H9 (cell line): ENCODE measurements at regions not wholly inside any gene's neighbourhood (a gene's known extent, or its start where the extent isn't known, plus 50 kb on each side); places are given as distances from the start of the nearest gene placed in this dataset.

ENCODE experiments used
- DNase-seq: peaks from one replicate; pipeline ENCODE4 v3.0.0-alpha.2; 2017
- H2AFZ ChIP-seq: one replicate; pipeline ENCODE4 v1.6.1; 2013; ENCODE audit warnings: mild to moderate bottlenecking, low read length, control low read depth, moderate library complexity
- H2AK5ac ChIP-seq: 2 replicates; pipeline ENCODE4 v1.6.1; 2013; ENCODE audit warnings: low read length, control low read depth, mixed read lengths; ENCODE audit not compliant: insufficient read length
- H2BK120ac ChIP-seq: one replicate; pipeline ENCODE4 v1.6.1; 2013; ENCODE audit warnings: low read depth, mild to moderate bottlenecking, low read length, control low read depth, inconsistent platforms; ENCODE audit not compliant: poor library complexity, severe bottlenecking
- H2BK12ac ChIP-seq: 2 replicates; pipeline ENCODE4 v1.6.1; 2013; ENCODE audit warnings: low read length, control low read depth, mixed read lengths, low read depth; ENCODE audit not compliant: insufficient read length
- H2BK15ac ChIP-seq: 2 replicates; pipeline ENCODE4 v1.6.1; 2013; ENCODE audit warnings: low read depth, low read length, control low read depth
- H2BK20ac ChIP-seq: one replicate; pipeline ENCODE4 v1.6.1; 2013; ENCODE audit warnings: low read depth, mild to moderate bottlenecking, low read length, control low read depth, inconsistent platforms; ENCODE audit not compliant: poor library complexity, severe bottlenecking
- H2BK5ac ChIP-seq: 2 replicates; pipeline ENCODE4 v1.6.1; 2013; ENCODE audit warnings: low read length, control low read depth, mixed read lengths; ENCODE audit not compliant: insufficient read length
- H3K14ac ChIP-seq: 2 replicates; pipeline ENCODE4 v1.6.1; 2013; ENCODE audit warnings: low read length, control low read depth; ENCODE audit not compliant: insufficient read depth
- H3K18ac ChIP-seq: 2 replicates; pipeline ENCODE4 v1.6.1; 2013; ENCODE audit warnings: low read depth, mild to moderate bottlenecking, mixed read lengths, low read length, control low read depth; ENCODE audit not compliant: insufficient read length
- H3K23ac ChIP-seq: 2 replicates; pipeline ENCODE4 v1.6.1; 2013; ENCODE audit warnings: low read length, control low read depth, mixed read lengths, low read depth; ENCODE audit not compliant: insufficient read length
- H3K23me2 ChIP-seq: 2 replicates; pipeline ENCODE4 v1.6.1; 2013; ENCODE audit warnings: low read depth, mild to moderate bottlenecking, mixed read lengths, low read length, control low read depth; ENCODE audit not compliant: insufficient read length, poor library complexity, severe bottlenecking
- H3K27ac ChIP-seq: 2 replicates; pipeline ENCODE4 v1.5.1; 2013; ENCODE audit warnings: low read length, control low read depth, mixed read lengths, low read depth; ENCODE audit not compliant: insufficient read length
- H3K27me3 ChIP-seq: 2 replicates; pipeline ENCODE4 v1.6.1; 2013; ENCODE audit warnings: low read length, control low read depth, inconsistent platforms; ENCODE audit not compliant: insufficient read depth
- H3K4ac ChIP-seq: 2 replicates; pipeline ENCODE4 v1.6.1; 2013; ENCODE audit warnings: low read depth, mild to moderate bottlenecking, control low read depth, inconsistent platforms, low read length, moderate library complexity
- H3K4me1 ChIP-seq: 2 replicates; pipeline ENCODE4 v1.6.1; 2013; ENCODE audit warnings: low read length, control low read depth, inconsistent platforms; ENCODE audit not compliant: insufficient read depth
- H3K4me2 ChIP-seq: 2 replicates; pipeline ENCODE4 v1.6.1; 2013; ENCODE audit warnings: low read length, control low read depth, mixed read lengths; ENCODE audit not compliant: insufficient read length, insufficient read depth
- H3K56ac ChIP-seq: 2 replicates; pipeline ENCODE4 v1.6.1; 2013; ENCODE audit warnings: low read depth, mild to moderate bottlenecking, mixed read lengths, low read length, control low read depth; ENCODE audit not compliant: insufficient read length
- H3K79me1 ChIP-seq: 2 replicates; pipeline ENCODE4 v1.6.1; 2013; ENCODE audit warnings: low read depth, mild to moderate bottlenecking, moderate library complexity, low read length, control low read depth, inconsistent platforms; ENCODE audit not compliant: insufficient read depth, poor library complexity, severe bottlenecking
- H3K79me2 ChIP-seq: 2 replicates; pipeline ENCODE4 v1.6.1; 2013; ENCODE audit warnings: low read length, control low read depth, inconsistent platforms; ENCODE audit not compliant: insufficient read depth
- H3K9ac ChIP-seq: 2 replicates; pipeline ENCODE4 v1.6.1; 2013; ENCODE audit warnings: low read length, control low read depth, mixed read lengths; ENCODE audit not compliant: insufficient read length; ENCODE audit errors: extremely low read depth
- H3K9me3 ChIP-seq: one replicate; pipeline ENCODE4 v1.6.1; 2013; ENCODE audit warnings: low read depth, low read length, inconsistent platforms; ENCODE audit not compliant: control insufficient read depth
- H3T11ph ChIP-seq: one replicate; pipeline ENCODE4 v1.6.1; 2013; ENCODE audit warnings: mild to moderate bottlenecking, low read length, control low read depth, inconsistent platforms
- H4K20me1 ChIP-seq: one replicate; pipeline ENCODE4 v1.6.1; 2013; ENCODE audit not compliant: control insufficient read depth, insufficient read length, insufficient read depth
- H4K5ac ChIP-seq: 2 replicates; pipeline ENCODE4 v1.6.1; 2013; ENCODE audit warnings: low read depth, mild to moderate bottlenecking, mixed read lengths, low read length, control low read depth; ENCODE audit not compliant: insufficient read length
- H4K8ac ChIP-seq: replicated peaks from 2 replicates; pipeline ENCODE4 v1.6.1; 2013; ENCODE audit warnings: low read length, control low read depth, mixed read lengths, low read depth; ENCODE audit not compliant: insufficient read length
- H4K91ac ChIP-seq: 2 replicates; pipeline ENCODE4 v1.6.1; 2013; ENCODE audit warnings: low read depth, mild to moderate bottlenecking, moderate library complexity, mixed read lengths, low read length, control low read depth; ENCODE audit not compliant: insufficient read length
- H3K27ac Mint-ChIP-seq, 3 experiments: 2 replicates in 2 of 3; 3 replicates in 1 of 3; pipeline ENCODE4 v1.8.0; 2020 to 2021; ENCODE audit warnings: mixed read lengths in 3 of 3, mild to moderate bottlenecking in 1 of 3, moderate library complexity in 1 of 3
- H3K27me3 Mint-ChIP-seq: 2 replicates; pipeline ENCODE4 v1.8.0; 2021; ENCODE audit warnings: low read depth, mild to moderate bottlenecking, moderate library complexity, mixed read lengths
- H3K36me3 Mint-ChIP-seq, 3 experiments: 2 replicates in 2 of 3; 3 replicates in 1 of 3; pipeline ENCODE4 v1.8.0; 2020 to 2021; ENCODE audit warnings: low read depth in 3 of 3, mixed read lengths in 3 of 3; ENCODE audit not compliant: insufficient read depth in 1 of 3
- H3K4me1 Mint-ChIP-seq, 2 experiments: 2 replicates each; pipeline ENCODE4 v1.8.0; 2020; ENCODE audit warnings: mixed read lengths in 2 of 2
- H3K4me3 Mint-ChIP-seq, 2 experiments: 2 replicates in 1 of 2; 3 replicates in 1 of 2; pipeline ENCODE4 v1.8.0; 2020 to 2021; ENCODE audit warnings: mild to moderate bottlenecking in 2 of 2, mixed read lengths in 2 of 2, moderate library complexity in 1 of 2
- H3K9me3 Mint-ChIP-seq, 2 experiments: 2 replicates in 1 of 2; 3 replicates in 1 of 2; pipeline ENCODE4 v1.8.0; 2020; ENCODE audit warnings: mild to moderate bottlenecking in 2 of 2, mixed read lengths in 2 of 2, moderate library complexity in 1 of 2
- WGBS: extraction: QIAGEN DNeasy Blood & Tissue Kit; methylation state at CpG from one replicate; pipeline ENCODE4 v1.1.7; 2013; ENCODE audit warnings: missing lambda C conversion rate, low lambda C conversion rate, mixed read lengths; ENCODE audit not compliant: insufficient read length; ENCODE audit errors: extremely low coverage; 5-methylcytosine and 5-hydroxymethylcytosine counted together
- TF ChIP-seq, protein P1 (sequence below): fragments of 200-600 bp; sonication (generic); conservative IDR thresholded peaks from 3 replicates; pipeline ENCODE4 v1.8.0; 2021; ENCODE audit warnings: antibody characterized with exemption, mild to moderate bottlenecking

DNA sequence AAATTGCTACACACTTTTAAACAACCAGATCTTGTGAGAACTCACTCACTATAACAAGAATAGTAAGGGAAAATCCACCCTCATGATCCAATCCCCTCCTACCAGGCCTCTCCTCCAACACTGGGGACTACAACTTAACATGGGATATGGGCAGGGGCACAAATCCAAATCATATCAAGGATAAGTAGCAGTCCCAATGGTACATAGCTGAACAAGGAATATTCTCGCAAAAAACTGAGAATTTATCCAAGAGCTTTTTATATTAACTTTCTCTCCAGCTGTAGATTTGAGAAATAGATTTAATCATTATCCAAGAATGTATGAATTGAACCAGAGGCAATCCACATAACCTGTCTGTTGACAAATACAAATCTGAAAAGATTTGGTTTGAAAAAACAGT, 185.2 kb downstream of the TMTC3 start:
- Histone ChIP-seq H3K4ac (no peak overlapping the region), H4K8ac (no peak overlapping the region), H3K23me2 (no peaks in the 10 kb centered on the region), H4K20me1 (no peaks in the 10 kb centered on the region), H2BK120ac (no peak overlapping the region), H3K27ac (no peak overlapping the region), H2BK5ac (no peak overlapping the region), H3K23ac (no peak overlapping the region), H2AFZ (no peak overlapping the region), H2BK15ac (no peak overlapping the region), H3K9me3 (no peaks in the 10 kb centered on the region), H3K79me2 (no peaks in the 10 kb centered on the region), H3K79me1 (no peaks in the 10 kb centered on the region), H2AK5ac (no peak overlapping the region), H3K27me3 (no peaks in the 10 kb centered on the region), H3K4me1 (no peaks in the 10 kb centered on the region), H3K56ac (no peak overlapping the region), H4K5ac (no peak overlapping the region), H3T11ph (no peak overlapping the region), H4K91ac (no peak overlapping the region), H3K14ac (no peak overlapping the region), H2BK20ac (no peak overlapping the region), H3K9ac (no peak overlapping the region), H2BK12ac (no peak overlapping the region), H3K18ac (no peak overlapping the region), H3K4me2 (no peak overlapping the region)
- no peak overlapping the region for H3K27ac Mint-ChIP-seq
- H3K9me3 Mint-ChIP-seq, result peaks cover 4% of the 10 kb centered on the region in 2 experiments; a peak in 4 of 5 replicates
- H3K27me3 Mint-ChIP-seq, result no peaks in the 10 kb centered on the region
- no peak for DNase-seq
- WGBS, result no CpG with 5 or more reads among the region's 1 CpG
- no peaks in the 10 kb centered on the region for H3K4me1 Mint-ChIP-seq
- TF ChIP-seq, protein P1, sequence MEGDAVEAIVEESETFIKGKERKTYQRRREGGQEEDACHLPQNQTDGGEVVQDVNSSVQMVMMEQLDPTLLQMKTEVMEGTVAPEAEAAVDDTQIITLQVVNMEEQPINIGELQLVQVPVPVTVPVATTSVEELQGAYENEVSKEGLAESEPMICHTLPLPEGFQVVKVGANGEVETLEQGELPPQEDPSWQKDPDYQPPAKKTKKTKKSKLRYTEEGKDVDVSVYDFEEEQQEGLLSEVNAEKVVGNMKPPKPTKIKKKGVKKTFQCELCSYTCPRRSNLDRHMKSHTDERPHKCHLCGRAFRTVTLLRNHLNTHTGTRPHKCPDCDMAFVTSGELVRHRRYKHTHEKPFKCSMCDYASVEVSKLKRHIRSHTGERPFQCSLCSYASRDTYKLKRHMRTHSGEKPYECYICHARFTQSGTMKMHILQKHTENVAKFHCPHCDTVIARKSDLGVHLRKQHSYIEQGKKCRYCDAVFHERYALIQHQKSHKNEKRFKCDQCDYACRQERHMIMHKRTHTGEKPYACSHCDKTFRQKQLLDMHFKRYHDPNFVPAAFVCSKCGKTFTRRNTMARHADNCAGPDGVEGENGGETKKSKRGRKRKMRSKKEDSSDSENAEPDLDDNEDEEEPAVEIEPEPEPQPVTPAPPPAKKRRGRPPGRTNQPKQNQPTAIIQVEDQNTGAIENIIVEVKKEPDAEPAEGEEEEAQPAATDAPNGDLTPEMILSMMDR, result no peak
- H3K4me3 Mint-ChIP-seq, result no peak overlapping the region
- H3K36me3 Mint-ChIP-seq, result no peaks in the 10 kb centered on the region; a peak in 1 of 7 replicates
